ENCODE measurements at regions not wholly inside any gene's neighbourhood (a gene's known extent, or its start where the extent isn't known, plus 50 kb on each side); places are given as distances from the start of the nearest gene placed in this dataset.

GRCh38 chr14:89480278-89480677 is 63.2 kb upstream of the FOXN3 start:
- Histone ChIP-seq H3K9ac (ENCODE audit: low read length) (no peak overlapping the region), H4K20me1 (ENCODE audit: insufficient read depth) (no peaks in the 10 kb centered on the region), H2AFZ (ENCODE audit: low read depth, low read length) (no peak overlapping the region), H3K4me3 (ENCODE audit: low read length) (no peak overlapping the region), H3K27me3 (ENCODE audit: insufficient read depth, low read depth, low read length) (no peaks in the 10 kb centered on the region), H3K4me2 (ENCODE audit: low read length) (no peak overlapping the region), H3K9me3 (ENCODE audit: low read length) (no peaks in the 10 kb centered on the region), H3K27ac (ENCODE audit: low read length) (no peak overlapping the region), H3F3A (ENCODE audit: insufficient read depth, low read length, poor library complexity, severe bottlenecking) (no peaks in the 10 kb centered on the region), H3K36me3 (ENCODE audit: insufficient read depth, low read length) (no peaks in the 10 kb centered on the region), H3K9me2 (ENCODE audit: insufficient read depth, low read length) (no peaks in the 10 kb centered on the region), H3K79me2 (replicated peaks; ENCODE audit: insufficient read depth, low read length) (no peaks in the 10 kb centered on the region)
- TF ChIP-seq, protein P1, sequence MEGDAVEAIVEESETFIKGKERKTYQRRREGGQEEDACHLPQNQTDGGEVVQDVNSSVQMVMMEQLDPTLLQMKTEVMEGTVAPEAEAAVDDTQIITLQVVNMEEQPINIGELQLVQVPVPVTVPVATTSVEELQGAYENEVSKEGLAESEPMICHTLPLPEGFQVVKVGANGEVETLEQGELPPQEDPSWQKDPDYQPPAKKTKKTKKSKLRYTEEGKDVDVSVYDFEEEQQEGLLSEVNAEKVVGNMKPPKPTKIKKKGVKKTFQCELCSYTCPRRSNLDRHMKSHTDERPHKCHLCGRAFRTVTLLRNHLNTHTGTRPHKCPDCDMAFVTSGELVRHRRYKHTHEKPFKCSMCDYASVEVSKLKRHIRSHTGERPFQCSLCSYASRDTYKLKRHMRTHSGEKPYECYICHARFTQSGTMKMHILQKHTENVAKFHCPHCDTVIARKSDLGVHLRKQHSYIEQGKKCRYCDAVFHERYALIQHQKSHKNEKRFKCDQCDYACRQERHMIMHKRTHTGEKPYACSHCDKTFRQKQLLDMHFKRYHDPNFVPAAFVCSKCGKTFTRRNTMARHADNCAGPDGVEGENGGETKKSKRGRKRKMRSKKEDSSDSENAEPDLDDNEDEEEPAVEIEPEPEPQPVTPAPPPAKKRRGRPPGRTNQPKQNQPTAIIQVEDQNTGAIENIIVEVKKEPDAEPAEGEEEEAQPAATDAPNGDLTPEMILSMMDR (IDR thresholded peaks at IDR 0.05; ENCODE audit: poor library complexity, severe bottlenecking): no peak
- TF ChIP-seq RAD21 (conservative IDR thresholded peaks at IDR 0.05) (no peak), EZH2 (IDR thresholded peaks at IDR 0.05; ENCODE audit: borderline replicate concordance, insufficient read depth, low read length, poor library complexity, severe bottlenecking) (no peak), EP300 (conservative IDR thresholded peaks at IDR 0.05; ENCODE audit: poor library complexity, severe bottlenecking) (no peak), TAF1 (IDR thresholded peaks at IDR 0.05; ENCODE audit: low read depth) (no peak), MXI1 (conservative IDR thresholded peaks at IDR 0.05; ENCODE audit: poor library complexity, severe bottlenecking) (no peak), REST (IDR thresholded peaks at IDR 0.05; ENCODE audit: borderline replicate concordance) (no peak), SMC3 (conservative IDR thresholded peaks at IDR 0.05; ENCODE audit: poor library complexity) (no peak), POLR2AphosphoS5 (IDR thresholded peaks at IDR 0.05) (no peak)

- Histone ChIP-seq H3K9me3 (ENCODE audit: low read length) (no peaks in the 10 kb centered on the region), H3K9ac (ENCODE audit: low read length) (no peak overlapping the region), H3F3A (ENCODE audit: insufficient read depth, low read length, poor library complexity, severe bottlenecking) (no peaks in the 10 kb centered on the region), H3K36me3 (ENCODE audit: insufficient read depth, low read length) (no peaks in the 10 kb centered on the region), H2AFZ (ENCODE audit: low read depth, low read length) (no peak overlapping the region), H3K9me2 (ENCODE audit: insufficient read depth, low read length) (no peaks in the 10 kb centered on the region), H3K4me2 (ENCODE audit: low read length) (no peak overlapping the region), H3K4me3 (ENCODE audit: low read length) (no peak overlapping the region), H3K79me2 (replicated peaks; ENCODE audit: insufficient read depth, low read length) (no peaks in the 10 kb centered on the region), H3K27me3 (ENCODE audit: insufficient read depth, low read depth, low read length) (no peaks in the 10 kb centered on the region), H3K27ac (ENCODE audit: low read length) (no peak overlapping the region), H4K20me1 (ENCODE audit: insufficient read depth) (no peaks in the 10 kb centered on the region)
- TF ChIP-seq, protein P1 (IDR thresholded peaks at IDR 0.05; ENCODE audit: poor library complexity, severe bottlenecking): no peak
- TF ChIP-seq RAD21 (conservative IDR thresholded peaks at IDR 0.05): no peak
- TF ChIP-seq POLR2AphosphoS5 (IDR thresholded peaks at IDR 0.05): no peak
- TF ChIP-seq EZH2 (IDR thresholded peaks at IDR 0.05; ENCODE audit: borderline replicate concordance, insufficient read depth, low read length, poor library complexity, severe bottlenecking): no peak
Measured at GRCh38 chr14:89479802-89480201, 62.8 kb upstream of the FOXN3 start.

Data from neural cell (in vitro differentiated cells).